Prostate gland (tissue), 1 donor: ENCODE measurements at regions not wholly inside any gene's neighbourhood (a gene's known extent, or its start where the extent isn't known, plus 50 kb on each side); places are given as distances from the start of the nearest gene placed in this dataset.

Experiments
- POLR2A ChIP-seq: fragments of 450-650 bp; IDR thresholded peaks from one replicate; pipeline ENCODE4 v1.6.1; 2016; ENCODE audit warnings: antibody characterized with exemption, mild to moderate bottlenecking
- POLR2AphosphoS5 ChIP-seq: sonication (generic); formaldehyde crosslinking; IDR thresholded peaks from one replicate; pipeline ENCODE4 v1.6.1; 2017; ENCODE audit warnings: antibody characterized with exemption

DNA sequence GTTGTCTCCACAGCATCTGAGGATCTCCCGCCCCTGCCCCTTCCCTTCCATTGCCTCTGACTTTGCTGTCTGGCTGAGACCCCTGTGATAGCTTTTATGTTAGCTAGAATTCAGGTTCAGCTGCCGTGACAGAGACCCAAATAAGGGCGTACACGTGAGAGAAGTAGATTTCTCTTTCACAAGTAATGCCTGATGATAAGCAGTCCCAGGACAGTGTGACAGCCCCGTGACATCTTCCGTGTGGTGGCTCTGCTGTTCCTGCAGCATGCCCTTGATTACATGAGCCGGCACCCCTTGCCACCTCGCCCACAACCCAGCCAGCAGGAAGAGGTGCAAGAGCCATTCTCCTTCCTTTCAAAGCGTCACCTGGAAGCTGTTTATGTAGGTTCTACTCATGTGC, 130.9 kb upstream of the PODXL start:
- no peak for TF ChIP-seq POLR2AphosphoS5
- no peak for TF ChIP-seq POLR2A
